Right ventricle myocardium inferior (tissue), 1 donor: ENCODE measurements at regions not wholly inside any gene's neighbourhood (a gene's known extent, or its start where the extent isn't known, plus 50 kb on each side); places are given as distances from the start of the nearest gene placed in this dataset.

ENCODE experiments used
- ATAC-seq: fragments of 200-7000 bp; cut with Tn5 transposase; one replicate; pipeline ENCODE4 v1.9.1; 2020; ENCODE audit warnings: mild to moderate bottlenecking, moderate library complexity
- DNase-seq: peaks from one replicate; pipeline ENCODE4 v3.0.0; 2021; ENCODE audit errors: missing footprints
- intact Hi-C: fragments of 100-400 bp; cut with DNase I; formaldehyde crosslinking; loops from one replicate; pipeline ENCODE4 v1.11.0; 2022
- donor health status: DM: no; HTN: yes; CAD: no; lungs with severe emphysema.

DNA sequence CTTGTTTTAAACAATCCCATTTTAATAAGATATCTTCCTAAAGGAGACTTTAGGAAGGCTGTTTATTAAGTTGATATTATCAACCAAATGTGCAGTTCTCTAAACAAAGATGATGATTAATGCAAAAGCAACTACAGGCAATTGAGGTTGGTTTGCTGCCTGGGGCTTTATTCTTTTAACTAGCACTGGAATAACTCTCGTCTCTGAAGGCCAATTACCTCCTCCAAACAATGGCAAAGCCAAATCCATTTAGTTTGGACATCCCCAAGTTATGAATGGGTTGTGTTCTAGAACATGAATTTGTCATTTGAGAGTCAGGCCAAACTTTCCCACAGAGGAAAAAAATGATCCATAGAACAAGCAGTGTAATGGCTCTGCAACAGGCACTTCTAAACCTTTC, 114.1 kb downstream of the SLC16A9 start:
- DNase-seq: no peak
- intact Hi-C loops: no loop called here
- ATAC-seq: no peak

DNA sequence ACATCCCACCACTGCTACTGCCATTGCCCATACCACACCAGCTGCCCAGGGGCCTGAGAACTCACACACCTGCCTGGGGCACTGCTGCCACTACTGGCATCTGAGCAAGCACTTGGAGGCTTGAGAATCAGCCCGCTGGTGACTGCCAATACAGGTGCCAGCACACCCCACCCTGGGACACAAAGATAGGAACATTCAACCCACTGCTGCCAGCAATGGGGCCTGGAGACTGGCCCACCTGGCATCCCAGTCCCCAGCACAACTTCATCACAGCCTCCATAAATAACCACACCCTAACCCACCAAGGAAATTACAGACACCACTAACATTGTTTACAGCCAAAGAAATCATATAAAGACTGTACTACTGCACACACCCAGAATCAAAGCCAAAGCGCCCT, 115.9 kb downstream of the SLC16A9 start:
- ATAC-seq (no peak), DNase-seq (no peak)
- intact Hi-C loops: no loop called here

DNA sequence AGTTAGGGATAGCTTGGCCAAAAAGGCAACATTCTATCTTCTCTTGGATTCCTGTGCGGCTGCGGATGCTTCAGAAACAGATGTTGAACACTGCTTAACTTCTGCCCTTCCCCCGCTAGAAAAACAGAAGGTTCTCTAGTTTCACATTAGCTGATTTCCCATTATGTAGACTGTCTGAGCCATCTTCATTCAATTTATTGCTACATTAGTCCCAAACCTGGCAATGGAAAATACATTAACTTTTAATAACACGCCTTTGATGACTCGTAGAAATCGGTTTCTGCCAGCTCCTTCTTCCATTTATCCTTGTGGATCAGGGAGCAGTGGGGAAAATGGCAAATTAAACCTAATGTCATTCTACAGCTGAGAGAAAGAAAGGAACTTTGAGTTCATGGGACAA, 119.9 kb downstream of the SLC16A9 start:
- no peak for ATAC-seq
- intact Hi-C loops: no loop called here

DNA sequence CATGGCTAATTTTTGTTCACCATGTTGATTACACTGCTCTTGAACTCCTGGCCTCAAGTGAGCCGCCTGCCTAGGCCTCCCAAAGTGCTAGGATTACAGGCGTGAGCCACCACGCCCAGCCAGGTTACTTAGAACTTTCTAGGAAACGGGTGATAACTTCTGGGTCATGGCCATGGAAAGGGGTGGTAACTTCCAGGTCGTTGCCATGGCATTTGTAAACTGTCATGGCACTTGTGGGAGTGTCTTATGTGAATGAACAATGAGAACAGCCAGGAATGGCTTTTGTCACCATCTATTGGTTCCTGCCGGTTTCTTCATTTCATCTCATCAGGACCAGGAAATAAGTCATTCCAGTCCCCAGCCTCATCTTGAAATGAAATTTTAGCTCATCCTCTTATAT, 120.9 kb downstream of the SLC16A9 start:
- no peak for DNase-seq
- ATAC-seq: no peak
- intact Hi-C loops: no loop called here

More for the DNA sequence above, 119.9 kb downstream of the SLC16A9 start:
- no peak for DNase-seq

DNA sequence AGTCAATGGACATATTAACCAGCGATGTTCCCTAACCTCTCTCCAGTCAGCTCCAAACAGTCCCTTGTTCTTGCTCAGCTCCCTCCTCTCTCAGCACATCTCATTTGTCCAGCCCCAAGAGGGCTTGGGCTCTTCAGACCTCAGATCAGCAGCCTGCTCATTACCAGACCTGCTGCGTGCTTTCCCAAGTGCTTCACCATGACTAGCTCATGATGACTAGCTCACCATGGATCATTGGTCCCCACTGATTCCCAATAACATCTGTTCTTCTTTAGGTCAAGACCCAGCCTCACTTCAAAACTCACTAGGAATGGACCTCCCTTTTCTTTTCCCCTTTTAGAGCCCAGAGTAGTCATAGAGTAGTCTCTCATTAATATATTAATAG, 121.9 kb downstream of the SLC16A9 start:
- intact Hi-C loops: no loop called here
- no peak for ATAC-seq

DNA sequence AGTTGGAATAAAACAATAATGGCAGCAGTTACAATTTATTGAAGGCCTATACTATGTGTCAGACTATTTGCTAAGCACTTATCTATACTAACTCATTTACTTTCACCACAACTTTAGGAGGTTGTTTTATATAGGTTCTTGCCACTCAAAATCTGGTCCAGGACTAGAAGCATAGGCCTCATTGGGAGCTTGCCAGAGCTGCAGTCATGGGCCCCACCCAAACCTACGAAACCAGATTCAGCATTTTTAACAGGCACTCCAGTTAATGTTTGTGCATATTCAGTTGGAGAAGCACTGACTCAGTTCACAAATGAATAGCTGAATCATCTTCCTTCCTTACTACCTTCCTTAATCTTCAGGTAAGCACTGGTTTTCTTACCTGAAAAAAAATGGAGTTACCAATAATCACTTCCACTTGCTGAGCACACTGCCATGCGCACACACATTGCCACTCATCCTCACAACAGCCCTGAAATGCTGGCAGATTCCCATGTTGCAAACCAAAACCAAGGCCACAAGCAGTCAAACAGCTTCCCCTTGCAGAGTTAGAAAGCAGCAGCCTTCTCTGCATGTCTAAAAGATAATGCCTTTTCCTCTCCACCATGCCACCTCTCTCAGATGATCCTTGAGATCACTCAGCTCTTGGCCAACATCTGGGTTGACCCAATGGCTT, 122.4 kb downstream of the SLC16A9 start:
- DNase-seq (no peak), ATAC-seq (no peak)
- intact Hi-C loops: no loop called here

More for the DNA sequence above, 121.9 kb downstream of the SLC16A9 start:
- DNase-seq: no peak

DNA sequence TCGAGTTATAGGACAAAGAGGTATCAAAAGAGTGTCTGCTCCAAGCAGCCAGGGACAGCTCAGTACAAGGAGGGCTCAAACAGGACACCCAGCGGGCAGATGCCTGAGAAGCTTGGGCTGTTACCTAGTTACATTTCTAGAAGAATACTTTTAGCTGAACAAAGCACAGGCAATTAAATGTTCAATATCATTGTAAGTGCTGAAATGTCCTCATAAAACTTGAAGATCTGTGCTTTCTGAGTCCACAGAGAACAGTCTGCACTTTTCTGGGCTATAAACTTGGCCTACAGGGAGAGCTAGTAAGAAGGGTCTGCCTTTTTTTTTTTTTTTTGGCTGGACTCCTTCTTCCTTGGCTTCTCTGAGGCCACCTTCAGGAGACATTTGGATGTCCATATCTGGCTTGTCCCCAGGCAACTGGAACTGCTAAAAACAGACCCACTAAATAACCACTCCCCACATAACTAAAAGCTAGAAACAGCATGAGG, 123.2 kb downstream of the SLC16A9 start:
- ATAC-seq (no peak), DNase-seq (no peak)
- intact Hi-C loops: no loop called here

DNA sequence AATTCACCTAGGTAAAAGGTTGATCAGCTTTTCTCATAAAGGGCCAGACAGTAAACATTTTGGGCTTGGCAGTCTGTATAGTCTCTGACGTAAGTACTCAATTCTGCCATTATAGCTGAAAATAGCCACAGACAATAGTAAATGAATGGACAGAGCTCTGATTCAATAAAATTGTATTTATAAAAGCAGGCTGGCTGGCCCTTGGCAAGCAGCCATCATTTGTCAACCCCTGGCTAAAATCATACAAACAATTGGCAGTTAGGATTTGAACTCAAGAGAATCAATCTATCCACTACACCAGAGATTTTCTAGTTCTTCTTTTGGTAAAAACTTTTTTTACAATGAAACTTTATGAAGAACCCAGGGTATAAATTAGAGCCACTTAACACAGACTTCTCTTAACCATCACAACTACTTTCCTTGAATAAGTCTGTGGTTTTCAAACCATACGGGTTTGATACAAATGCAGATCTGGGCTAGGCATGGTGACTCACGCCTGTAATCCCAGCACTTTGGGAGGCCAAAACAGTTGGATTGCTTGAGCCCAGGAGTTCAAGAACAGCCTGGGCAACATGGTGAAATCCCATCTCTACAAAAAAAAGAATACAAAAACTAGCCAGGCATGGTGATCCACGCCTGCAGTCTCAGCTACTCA, 124.5 kb downstream of the SLC16A9 start:
- no peak for DNase-seq
- no peak for ATAC-seq
- intact Hi-C loops: no loop called here

DNA sequence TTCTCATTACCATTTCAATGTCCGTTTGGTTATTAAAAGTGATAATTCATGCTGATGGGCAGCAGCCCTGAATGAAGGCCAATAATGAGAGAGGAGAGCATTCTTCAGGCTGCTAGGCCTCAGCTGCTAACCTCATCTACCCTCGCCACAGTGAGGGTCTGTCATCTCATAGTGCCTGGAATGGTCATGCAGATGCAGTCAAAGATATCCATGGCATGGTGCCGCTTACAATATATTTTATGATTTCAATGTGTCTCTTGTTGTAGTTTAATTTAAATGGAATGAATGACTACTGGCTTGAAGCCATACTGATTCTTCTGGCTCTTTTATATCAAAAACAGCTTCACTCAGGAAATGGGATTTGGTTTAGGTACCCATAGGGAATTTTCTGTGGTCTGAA, 126.9 kb downstream of the SLC16A9 start:
- intact Hi-C loops: no loop called here
- DNase-seq: no peak
- ATAC-seq: no peak

DNA sequence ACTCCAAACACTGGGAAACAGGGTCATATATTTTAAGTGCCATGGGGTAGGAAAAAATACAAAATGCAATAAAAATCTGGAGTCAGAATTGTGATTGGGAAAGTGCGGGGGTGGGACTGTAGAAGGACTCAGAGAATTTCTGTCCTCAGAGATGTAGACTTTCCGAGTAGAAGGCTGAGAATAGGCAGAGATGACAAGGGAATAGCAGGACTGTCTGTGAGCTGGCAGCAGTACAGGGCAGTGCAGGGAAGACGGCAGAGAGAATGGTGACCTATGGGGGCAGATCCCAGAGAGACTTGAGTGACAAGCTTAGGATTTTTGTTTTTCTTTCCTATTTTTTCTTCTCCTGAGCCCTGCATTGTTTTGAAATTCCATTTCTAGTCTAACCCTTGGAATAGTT, 127.6 kb downstream of the SLC16A9 start:
- DNase-seq (no peak), ATAC-seq (peak; percentile 66)
- intact Hi-C loops: no loop called here

DNA sequence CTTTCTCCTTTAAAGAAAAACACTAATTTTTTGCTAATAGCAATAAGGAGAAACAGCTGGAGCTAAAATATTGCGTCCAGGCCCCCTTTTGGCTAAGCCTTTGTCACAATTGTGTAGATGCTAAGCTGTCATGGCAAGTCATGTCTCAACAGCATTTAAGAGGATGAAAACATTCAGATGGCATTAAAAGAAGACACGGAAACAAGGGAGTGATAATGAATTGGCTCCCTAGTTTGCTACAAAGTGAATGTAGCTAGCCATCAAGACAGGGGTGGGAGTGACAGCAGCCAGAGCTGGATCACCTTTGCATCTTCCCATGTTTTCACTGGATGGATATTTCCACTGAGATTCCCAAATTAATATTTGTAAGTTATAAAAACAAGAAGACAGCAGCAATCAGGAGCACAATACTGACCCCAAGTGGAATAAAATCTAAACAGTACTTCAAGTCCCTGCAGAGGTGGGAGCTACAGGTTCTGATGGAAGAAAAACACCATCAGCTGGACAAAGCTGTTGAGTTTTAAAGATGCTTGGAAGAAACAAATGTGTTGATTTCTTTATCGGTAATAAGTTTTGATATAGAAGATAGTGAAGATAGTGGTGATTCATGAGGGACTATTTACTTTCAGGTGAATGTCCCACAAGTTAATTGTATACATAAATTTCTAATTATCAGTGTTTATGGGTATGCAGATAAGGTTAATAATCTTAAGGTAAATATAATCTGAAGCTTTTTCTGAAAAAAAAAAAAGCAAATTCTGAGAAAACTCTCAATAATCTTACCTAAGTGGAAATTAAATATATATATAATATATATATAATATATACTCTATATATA, 129.4 kb downstream of the SLC16A9 start:
- intact Hi-C loops: loop anchor here (1.0 to 2.0 kb wide), 2 partner anchors 217 to 339 kb away; partner anchors contain the start of gene FAM13C
- ATAC-seq: peak; percentile 32

DNA sequence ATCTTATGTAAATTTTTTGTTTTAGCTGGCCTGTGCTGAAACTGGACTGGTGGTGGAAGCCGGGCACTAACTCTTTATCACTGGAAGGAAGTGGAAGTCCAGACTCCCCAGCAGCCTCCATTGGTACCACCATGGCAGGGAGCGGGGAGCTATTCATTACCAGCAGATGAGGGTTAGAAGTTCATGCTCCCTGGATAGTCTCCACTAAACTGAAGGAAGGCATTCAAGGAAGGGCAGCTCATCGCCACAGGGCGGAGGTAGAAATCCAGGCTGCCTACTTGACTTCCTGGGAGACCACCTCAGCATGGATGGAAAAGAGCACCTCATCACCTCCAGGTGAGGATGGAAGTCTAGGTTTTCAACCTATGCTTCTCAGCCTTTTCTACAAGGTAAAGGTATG, 130.9 kb downstream of the SLC16A9 start:
- DNase-seq (no peak), ATAC-seq (no peak)
- intact Hi-C loops: no loop called here

More for the DNA sequence above, 129.4 kb downstream of the SLC16A9 start:
- no peak for DNase-seq

DNA sequence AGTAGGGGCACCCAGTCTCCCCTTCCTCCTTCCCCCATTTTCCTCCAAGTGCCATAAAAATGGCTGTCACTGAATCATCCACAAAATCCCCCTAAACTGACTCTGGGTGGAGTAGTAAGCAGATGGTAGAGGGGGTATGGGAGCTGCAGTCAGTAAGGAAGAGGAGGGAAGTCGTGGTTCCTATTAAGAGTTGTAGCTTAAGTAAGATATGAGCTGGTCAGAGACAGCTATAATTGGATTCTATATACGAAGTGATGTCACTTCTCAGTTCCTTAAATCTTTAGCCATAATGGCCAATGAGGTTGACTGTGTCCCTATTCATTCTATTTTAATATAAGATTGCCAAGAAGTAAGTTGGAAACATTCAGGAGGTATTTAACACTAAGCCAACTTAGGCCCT, 131.7 kb downstream of the SLC16A9 start:
- ATAC-seq: no peak
- no peak for DNase-seq
- intact Hi-C loops: no loop called here

DNA sequence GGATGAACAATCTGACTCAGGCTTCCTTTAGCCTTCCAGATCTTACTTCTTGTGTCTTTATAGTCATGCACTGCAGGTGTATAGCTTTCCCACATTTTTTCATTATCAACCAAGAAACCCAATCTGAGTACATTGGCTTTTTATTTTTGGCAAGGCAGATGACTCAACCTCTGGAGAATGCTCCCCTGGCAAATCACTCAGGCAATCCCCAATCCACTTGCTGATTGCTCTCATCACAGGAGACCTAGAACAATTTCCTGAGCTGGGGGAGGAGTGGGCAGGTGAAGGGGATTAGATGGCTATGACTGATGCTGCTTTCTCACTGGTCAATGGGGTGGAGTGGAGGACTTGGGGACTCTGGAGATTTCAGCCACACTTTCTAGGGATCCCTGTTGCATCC, 134.4 kb downstream of the SLC16A9 start:
- intact Hi-C loops: no loop called here
- ATAC-seq (no peak), DNase-seq (no peak)

DNA sequence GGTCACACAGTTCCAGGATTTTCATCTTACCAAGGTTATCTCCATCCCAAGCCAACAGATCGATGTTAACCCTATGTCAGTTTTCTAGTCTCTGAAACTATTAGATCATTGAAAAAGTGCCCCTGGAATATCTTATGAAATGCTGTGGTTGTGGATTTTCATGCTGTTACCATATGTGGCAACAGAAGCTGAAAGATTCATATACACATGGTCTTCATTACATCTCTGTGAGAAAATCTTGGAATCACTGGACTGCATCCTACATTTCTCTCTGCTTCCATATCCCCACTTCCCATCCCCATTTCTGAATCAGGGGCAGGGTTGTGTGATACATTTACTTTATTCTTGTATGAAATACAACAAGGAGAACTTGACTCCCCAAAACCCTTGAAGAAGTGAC, 146.1 kb downstream of the SLC16A9 start:
- DNase-seq (no peak), ATAC-seq (no peak)
- intact Hi-C loops: no loop called here

DNA sequence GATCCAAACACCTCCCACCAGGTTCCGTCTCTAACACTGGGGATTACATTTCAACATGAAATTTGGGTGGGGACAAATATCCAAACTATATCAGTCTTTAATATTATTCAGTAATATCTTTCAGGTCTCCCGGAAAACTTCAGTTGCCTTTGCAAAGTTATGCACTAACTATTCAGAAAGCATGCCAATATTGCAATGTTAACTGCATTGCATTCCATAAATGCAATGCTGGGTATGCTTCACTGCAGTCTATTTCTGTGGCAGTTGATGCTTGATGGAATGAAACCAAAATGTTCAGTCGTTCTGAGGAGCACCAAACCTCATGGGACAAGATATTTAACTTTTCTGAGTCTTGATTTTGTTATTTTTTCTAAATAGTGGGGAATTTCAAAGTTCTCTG, 147.5 kb downstream of the SLC16A9 start:
- intact Hi-C loops: no loop called here
- DNase-seq: no peak
- ATAC-seq: no peak

DNA sequence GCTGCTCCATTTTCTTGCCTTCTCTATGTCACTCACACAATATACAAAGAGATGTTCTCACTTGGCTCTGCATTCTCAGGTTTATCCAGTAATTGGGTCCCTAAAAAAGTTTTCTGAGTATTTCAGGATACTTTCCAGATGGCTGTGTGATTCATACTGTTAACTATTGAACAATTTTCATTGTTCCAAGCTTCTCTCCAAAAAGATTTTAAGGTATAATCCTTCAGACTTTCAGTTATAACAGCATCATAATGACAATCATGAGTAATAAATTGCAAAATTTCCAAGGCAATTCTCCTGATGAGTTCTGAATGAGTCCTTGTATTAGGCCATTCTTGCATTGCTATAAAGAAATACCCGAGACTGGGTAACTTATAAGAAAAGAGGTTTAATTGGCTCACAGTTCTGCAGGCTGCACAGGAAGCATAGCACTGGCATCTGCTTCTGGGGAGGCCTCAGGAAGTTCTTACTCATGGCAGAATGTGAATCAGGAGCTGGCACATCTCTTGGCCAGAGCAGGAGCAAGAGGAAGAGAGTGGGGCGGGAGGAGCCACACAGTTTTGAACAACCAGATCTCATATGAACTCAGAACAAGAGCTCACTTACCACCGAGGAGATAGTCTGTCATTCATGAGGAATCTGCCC, 148.1 kb downstream of the SLC16A9 start:
- DNase-seq: no peak
- no peak for ATAC-seq
- intact Hi-C loops: no loop called here

DNA sequence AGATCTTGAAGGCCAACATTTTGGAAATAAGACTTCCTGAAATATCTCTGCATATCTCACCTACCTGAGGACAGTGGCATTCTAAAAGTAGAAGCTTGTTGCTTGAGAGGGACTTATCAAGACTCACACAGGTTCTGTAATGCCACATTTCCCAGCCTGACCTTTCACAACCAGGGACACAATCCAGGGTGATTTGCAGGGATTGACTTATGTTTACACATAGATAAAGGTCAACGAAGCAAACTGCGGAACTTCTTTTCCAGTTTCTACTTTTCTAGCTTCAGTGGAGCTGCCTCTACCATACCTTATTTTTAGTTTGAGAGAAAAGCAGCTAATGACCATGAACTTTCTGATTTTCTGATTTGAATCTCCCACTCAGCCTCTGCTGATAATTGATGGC, 148.7 kb downstream of the SLC16A9 start:
- ATAC-seq (no peak), DNase-seq (no peak)
- intact Hi-C loops: no loop called here

DNA sequence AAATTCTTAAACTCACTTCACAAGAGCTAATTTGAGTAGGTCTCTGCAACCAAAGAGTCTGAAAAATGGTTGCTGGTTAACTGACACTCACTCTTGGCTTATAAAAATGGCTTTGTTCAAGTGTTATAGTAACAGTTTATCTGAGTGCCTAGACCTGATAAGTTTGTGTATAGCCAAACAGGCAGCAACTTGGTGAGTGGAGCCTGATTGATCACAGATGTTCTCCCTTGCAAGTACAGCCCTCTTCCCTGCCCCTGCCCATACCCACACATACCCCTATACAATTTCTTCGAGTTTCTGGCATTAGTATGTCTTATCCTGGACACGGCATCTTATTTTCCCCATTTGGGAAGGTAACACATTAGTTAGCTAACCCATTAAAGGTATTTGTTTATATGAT, 149.5 kb downstream of the SLC16A9 start:
- DNase-seq (no peak), ATAC-seq (no peak)
- intact Hi-C loops: no loop called here
